ENCODE measurements at regions not wholly inside any gene's neighbourhood (a gene's known extent, or its start where the extent isn't known, plus 50 kb on each side); places are given as distances from the start of the nearest gene placed in this dataset.

GRCh38 chr16:82264756-82265155 lies 94.7 kb upstream of the MPHOSPH6 start:
- Histone ChIP-seq H3K9me1 (replicated peaks; ENCODE audit: control insufficient read depth, extremely low read depth, insufficient read depth, low read length) (no peaks in the 10 kb centered on the region), H3K4me1 (ENCODE audit: control insufficient read depth, extremely low read depth, insufficient read depth, low read length) (no peaks in the 10 kb centered on the region), H3K79me2 (ENCODE audit: control insufficient read depth, insufficient read depth, low read length) (no peaks in the 10 kb centered on the region), H3K36me3 (ENCODE audit: control insufficient read depth in 2 of 2, extremely low read depth in 1 of 2, insufficient read depth in 2 of 2, low read length in 2 of 2) (no peaks in the 10 kb centered on the region), H3K27ac (ENCODE audit: insufficient read depth, low read depth, low read length) (no peak overlapping the region), H4K20me1 (replicated peaks; ENCODE audit: control insufficient read depth, extremely low read depth, insufficient read depth, low read length) (no peaks in the 10 kb centered on the region), H2AFZ (ENCODE audit: low read depth, low read length) (no peak overlapping the region), H3K4me3 (replicated peaks in 1 of 3; ENCODE audit: insufficient read depth in 1 of 3, low read depth in 1 of 3, low read length in 3 of 3) (no peak overlapping the region), H3K27me3 (ENCODE audit: control insufficient read depth in 2 of 2, insufficient read depth in 2 of 2, low read length in 2 of 2) (peaks cover 4 to 13% of the 10 kb centered on the region in 2 experiments), H3K4me2 (ENCODE audit: insufficient read depth, low read length) (no peak overlapping the region), H3K9ac (replicated peaks; ENCODE audit: extremely low read depth, insufficient read depth, low read length) (no peak overlapping the region), H3K9me3 (replicated peaks; ENCODE audit: control insufficient read depth, insufficient read depth, low read length) (no peaks in the 10 kb centered on the region)
- dilution Hi-C loops (cut with MboI; ENCODE audit: extremely low pct_ligation_motif_present, low sequenced_read_pairs) (no loop called here), intact Hi-C loops (cut with micrococcal nuclease) (loop anchor here (5.0 to 10.0 kb wide), 4 partner anchors 320 to 1613 kb away; no protein-coding TSS in a partner anchor)
- no TSS peak for BruUV-seq (replicated peaks)
- ChIA-PET POLR2A (no interaction called here), CTCF (interaction anchor here (0.6 to 4.8 kb wide), 13 partner anchors 8 to 1183 kb away, joined by 3 to 62 read pairs (median 5); no protein-coding TSS in a partner anchor)
- no peak for TF ChIP-seq FOS (IDR thresholded peaks at IDR 0.05; ENCODE audit: borderline replicate concordance, insufficient read depth, low read length)
- TF ChIP-seq POLR2AphosphoS5 (IDR thresholded peaks at IDR 0.05; ENCODE audit: insufficient read depth, low read depth, low read length), result no peak
- TF ChIP-seq CTCF (IDR thresholded peaks at IDR 0.05; ENCODE audit: extremely low read depth in 1 of 2, insufficient read depth in 1 of 2, low read depth in 1 of 2, low read length in 2 of 2), result no peak
- TF ChIP-seq MAX (IDR thresholded peaks at IDR 0.05; ENCODE audit: insufficient read depth, insufficient read length), result no peak
- no peak for TF ChIP-seq EZH2 (IDR thresholded peaks at IDR 0.05; ENCODE audit: borderline replicate concordance, low read depth, low read length, severe bottlenecking)
- no peak for TF ChIP-seq POLR2A (IDR thresholded peaks at IDR 0.05; ENCODE audit: low read depth, low read length)
- TF ChIP-seq GATA2 (IDR thresholded peaks at IDR 0.05; ENCODE audit: insufficient read depth, insufficient read length, low read depth, low read length), result no peak
- TF ChIP-seq JUN (IDR thresholded peaks at IDR 0.05; ENCODE audit: borderline replicate concordance, insufficient read depth, insufficient read length, low read depth), result no peak
- no peak for TF ChIP-seq MYC (IDR thresholded peaks at IDR 0.05; ENCODE audit: low read depth, low read length)
- DNase-seq (ENCODE audit: low read depth, low spot score) (no peak), FAIRE-seq (no peak)

All from endothelial cell of umbilical vein (primary cell).